NCI-H1436 (cell line): ENCODE measurements at regions not wholly inside any gene's neighbourhood (a gene's known extent, or its start where the extent isn't known, plus 50 kb on each side); places are given as distances from the start of the nearest gene placed in this dataset.
"Not testable (repeated sequence)": the region's sequence is repeated elsewhere in the genome, so short reads cannot be mapped to it uniquely, and the experiment has no call there.

Source experiments
- DNase-seq: peaks from one replicate; lab custom pipeline; 2025; lab: John Stamatoyannopoulos, UW

GRCh38 chr12:14032191-14032590, 50.8 kb upstream of the GRIN2B start:
- DNase-seq = not testable (repeated sequence)

- DNase-seq = no peak
Observed at GRCh38 chr12:14043776-14044175, 62.4 kb upstream of the GRIN2B start.

GRCh38 chr12:14048941-14049545, 67.6 kb upstream of the GRIN2B start:
- no peak for DNase-seq

- DNase-seq = no peak
Observed at GRCh38 chr12:14057895-14058294, 76.5 kb upstream of the GRIN2B start.

- DNase-seq = no peak
Observed at GRCh38 chr12:14058717-14059116, 77.3 kb upstream of the GRIN2B start.

- DNase-seq = no peak
Observed at GRCh38 chr12:14059548-14059947, 78.1 kb upstream of the GRIN2B start.

GRCh38 chr12:14065616-14066015, 84.2 kb upstream of the GRIN2B start:
- no peak for DNase-seq

- no peak for DNase-seq
Observed at GRCh38 chr12:14066021-14066420, 84.6 kb upstream of the GRIN2B start.

- DNase-seq = no peak
Observed at GRCh38 chr12:14068961-14069360, 87.6 kb upstream of the GRIN2B start.

GRCh38 chr12:14071833-14072232, 90.4 kb upstream of the GRIN2B start:
- DNase-seq = no peak

GRCh38 chr12:14072987-14073386, 91.6 kb upstream of the GRIN2B start:
- no peak for DNase-seq

- no peak for DNase-seq
Observed at GRCh38 chr12:14075797-14076393, 94.5 kb upstream of the GRIN2B start.

- no peak for DNase-seq
Observed at GRCh38 chr12:14076538-14076937, 95.1 kb upstream of the GRIN2B start.

GRCh38 chr12:14086838-14087237, 105.4 kb upstream of the GRIN2B start:
- no peak for DNase-seq

- no peak for DNase-seq
Observed at GRCh38 chr12:14099994-14100393, 118.6 kb upstream of the GRIN2B start.

- not testable (repeated sequence) for DNase-seq
Observed at GRCh38 chr12:14101556-14101955, 120.2 kb upstream of the GRIN2B start.

- DNase-seq = no peak
Observed at GRCh38 chr12:14111230-14111865, 129.9 kb upstream of the GRIN2B start.

- no peak for DNase-seq
Observed at GRCh38 chr12:14113031-14113430, 131.6 kb upstream of the GRIN2B start.

GRCh38 chr12:14126692-14127091, 145.3 kb upstream of the GRIN2B start:
- no peak for DNase-seq

- no peak for DNase-seq
Observed at GRCh38 chr12:14129611-14130195, 148.3 kb upstream of the GRIN2B start.

GRCh38 chr12:14135996-14136395, 154.6 kb upstream of the GRIN2B start:
- no peak for DNase-seq

GRCh38 chr12:14138495-14138894, 157.1 kb upstream of the GRIN2B start:
- no peak for DNase-seq
